Progenitor cell of endocrine pancreas (in vitro differentiated cells): ENCODE measurements at regions not wholly inside any gene's neighbourhood (a gene's known extent, or its start where the extent isn't known, plus 50 kb on each side); places are given as distances from the start of the nearest gene placed in this dataset.
"Not testable (repeated sequence)": the region's sequence is repeated elsewhere in the genome, so short reads cannot be mapped to it uniquely, and the experiment has no call there.

Experiments used
- DNase-seq: peaks from one replicate; pipeline ENCODE4 v3.0.0; 2021; ENCODE audit warnings: low spot score; ENCODE audit not compliant: unreplicated experiment
- H3K27ac Mint-ChIP-seq: 2 replicates; pipeline ENCODE4 v1.8.0; 2021; ENCODE audit warnings: mild to moderate bottlenecking, moderate library complexity, mixed read lengths
- H3K27me3 Mint-ChIP-seq: 2 replicates; pipeline ENCODE4 v1.8.0; 2021; ENCODE audit warnings: mixed read lengths
- H3K36me3 Mint-ChIP-seq: 2 replicates; pipeline ENCODE4 v1.8.0; 2022; ENCODE audit warnings: mixed read lengths; ENCODE audit not compliant: insufficient read depth
- H3K4me1 Mint-ChIP-seq: 2 replicates; pipeline ENCODE4 v1.8.0; 2021; ENCODE audit warnings: low read depth, mixed read lengths
- H3K4me3 Mint-ChIP-seq: 2 replicates; pipeline ENCODE4 v1.8.0; 2021; ENCODE audit warnings: low read depth, mild to moderate bottlenecking, moderate library complexity, mixed read lengths
- H3K9me3 Mint-ChIP-seq: 2 replicates; pipeline ENCODE4 v1.8.0; 2021; ENCODE audit warnings: low read depth, mixed read lengths
- TF ChIP-seq, protein P1 (sequence below): fragments of 200-600 bp; sonication (generic); IDR thresholded peaks from one replicate; pipeline ENCODE4 v1.5.0; 2021; ENCODE audit warnings: antibody characterized with exemption, mild to moderate bottlenecking; ENCODE audit not compliant: unreplicated experiment

DNA sequence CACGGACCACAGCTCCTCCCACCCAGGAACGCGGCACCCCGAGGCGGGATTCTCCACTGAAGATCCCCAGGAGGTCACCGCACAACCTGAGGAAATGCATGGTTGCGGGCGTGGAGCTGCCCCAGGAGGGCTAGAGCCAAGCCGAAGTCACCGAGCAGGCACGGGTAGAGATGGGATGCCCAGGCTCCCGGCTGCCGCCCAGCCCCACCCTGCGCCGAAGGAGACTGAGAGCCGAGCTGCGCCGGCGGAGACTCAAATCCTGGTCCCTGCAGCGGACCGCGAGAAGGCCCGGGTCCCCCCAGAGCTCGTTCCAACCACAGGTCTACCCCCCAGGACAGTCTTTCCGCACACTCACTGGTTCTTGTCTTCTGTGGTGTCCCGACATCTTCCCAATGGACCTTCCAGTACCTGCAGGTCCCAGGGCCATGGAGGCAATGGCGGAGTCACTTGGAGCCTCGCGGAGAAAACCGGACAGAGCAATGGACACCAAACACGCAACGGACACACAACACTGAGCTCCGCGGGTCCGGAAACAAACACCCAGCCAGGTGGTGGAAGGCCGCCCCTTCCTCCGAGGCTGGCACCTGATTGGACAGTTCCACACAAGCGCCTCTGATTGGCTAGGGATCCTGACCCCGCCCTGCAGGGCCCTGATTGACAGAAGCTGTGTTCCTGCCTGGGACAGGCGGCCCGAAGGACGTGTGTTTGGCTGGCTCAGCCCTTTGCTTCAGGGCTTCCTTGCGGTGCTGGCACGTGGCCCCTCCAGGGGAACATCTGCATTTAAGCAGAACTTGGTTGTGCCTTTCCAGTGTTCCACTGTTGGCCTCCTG is 331.9 kb upstream of the NUPR2 start:
- Mint-ChIP-seq H3K27me3 (no peaks in the 10 kb centered on the region), H3K36me3 (no peaks in the 10 kb centered on the region), H3K9me3 (peaks cover 35% of the 10 kb centered on the region), H3K4me3 (no peak overlapping the region), H3K4me1 (no peaks in the 10 kb centered on the region), H3K27ac (no peak overlapping the region)
- TF ChIP-seq, protein P1, sequence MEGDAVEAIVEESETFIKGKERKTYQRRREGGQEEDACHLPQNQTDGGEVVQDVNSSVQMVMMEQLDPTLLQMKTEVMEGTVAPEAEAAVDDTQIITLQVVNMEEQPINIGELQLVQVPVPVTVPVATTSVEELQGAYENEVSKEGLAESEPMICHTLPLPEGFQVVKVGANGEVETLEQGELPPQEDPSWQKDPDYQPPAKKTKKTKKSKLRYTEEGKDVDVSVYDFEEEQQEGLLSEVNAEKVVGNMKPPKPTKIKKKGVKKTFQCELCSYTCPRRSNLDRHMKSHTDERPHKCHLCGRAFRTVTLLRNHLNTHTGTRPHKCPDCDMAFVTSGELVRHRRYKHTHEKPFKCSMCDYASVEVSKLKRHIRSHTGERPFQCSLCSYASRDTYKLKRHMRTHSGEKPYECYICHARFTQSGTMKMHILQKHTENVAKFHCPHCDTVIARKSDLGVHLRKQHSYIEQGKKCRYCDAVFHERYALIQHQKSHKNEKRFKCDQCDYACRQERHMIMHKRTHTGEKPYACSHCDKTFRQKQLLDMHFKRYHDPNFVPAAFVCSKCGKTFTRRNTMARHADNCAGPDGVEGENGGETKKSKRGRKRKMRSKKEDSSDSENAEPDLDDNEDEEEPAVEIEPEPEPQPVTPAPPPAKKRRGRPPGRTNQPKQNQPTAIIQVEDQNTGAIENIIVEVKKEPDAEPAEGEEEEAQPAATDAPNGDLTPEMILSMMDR: no peak
- DNase-seq: no peak

DNA sequence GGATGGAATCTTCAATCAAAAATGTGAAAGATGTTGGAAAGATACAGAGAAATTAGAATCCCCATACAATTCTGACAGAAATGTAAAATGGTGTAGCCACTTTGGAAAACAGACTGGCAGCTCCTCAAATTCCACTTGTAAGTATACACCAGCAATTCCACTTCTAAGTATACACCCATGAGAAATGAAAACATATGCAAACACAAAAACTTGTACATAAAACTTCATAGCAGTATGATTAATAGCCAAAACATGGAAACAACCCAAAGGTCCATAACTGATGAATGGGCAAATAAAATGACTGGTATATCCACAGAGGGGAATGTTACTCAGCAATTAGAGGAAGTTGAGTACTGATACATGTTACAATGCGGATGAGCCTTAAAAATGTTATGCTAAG is 304.3 kb upstream of the NUPR2 start:
- H3K36me3 Mint-ChIP-seq, H3K27ac Mint-ChIP-seq, H3K4me1 Mint-ChIP-seq, DNase-seq, H3K4me3 Mint-ChIP-seq, H3K27me3 Mint-ChIP-seq: not testable (repeated sequence)
- H3K9me3 Mint-ChIP-seq: peaks cover 28% of the 10 kb centered on the region

DNA sequence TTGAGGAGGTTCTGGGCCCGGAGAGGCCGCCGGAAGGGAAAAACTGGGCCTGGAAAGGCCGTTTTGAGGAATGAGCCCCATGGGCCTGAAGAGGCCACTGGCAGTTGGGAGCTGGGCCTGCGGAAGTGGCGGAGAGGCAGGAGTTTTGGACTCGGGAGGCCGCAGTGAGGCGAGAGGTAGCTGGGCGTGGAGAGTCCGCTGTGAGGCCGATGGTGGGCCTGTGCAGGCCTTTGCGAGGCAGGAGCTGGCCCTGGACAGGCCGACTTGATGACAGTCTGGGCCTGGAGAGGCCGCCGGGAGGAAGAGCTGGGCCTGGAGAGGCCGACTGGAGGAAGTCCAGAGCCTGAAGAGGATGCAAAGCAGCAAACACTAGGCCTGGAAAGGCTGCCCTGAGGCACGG is 259.0 kb upstream of the NUPR2 start:
- DNase-seq: no peak
- Mint-ChIP-seq H3K9me3 (no peaks in the 10 kb centered on the region), H3K36me3 (no peaks in the 10 kb centered on the region), H3K4me3 (no peak overlapping the region), H3K27me3 (no peaks in the 10 kb centered on the region), H3K27ac (no peak overlapping the region), H3K4me1 (no peaks in the 10 kb centered on the region)
- TF ChIP-seq, protein P1: no peak

DNA sequence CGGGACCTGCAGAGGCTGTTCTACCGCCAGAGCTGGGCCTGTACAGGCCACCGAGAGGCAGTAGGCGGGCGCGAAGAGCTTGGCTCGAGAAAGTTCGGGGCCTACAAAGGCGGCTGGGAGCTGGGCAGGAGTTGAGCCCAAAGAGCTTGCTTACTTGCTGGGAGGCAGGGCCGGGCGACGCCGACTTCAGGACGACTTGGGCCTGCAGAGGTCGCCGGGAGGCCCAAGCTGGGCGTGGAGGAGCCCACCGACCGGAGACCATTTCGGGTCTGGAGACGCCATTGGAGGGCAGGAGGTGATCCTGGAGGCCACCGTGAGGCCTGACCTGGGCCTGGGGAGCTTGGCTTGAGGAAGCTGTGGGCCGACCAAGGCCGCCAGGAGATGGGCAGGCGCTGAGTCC is 258.4 kb upstream of the NUPR2 start:
- DNase-seq, H3K9me3 Mint-ChIP-seq, H3K4me3 Mint-ChIP-seq, H3K36me3 Mint-ChIP-seq, H3K27me3 Mint-ChIP-seq, H3K4me1 Mint-ChIP-seq, H3K27ac Mint-ChIP-seq: not testable (repeated sequence)

DNA sequence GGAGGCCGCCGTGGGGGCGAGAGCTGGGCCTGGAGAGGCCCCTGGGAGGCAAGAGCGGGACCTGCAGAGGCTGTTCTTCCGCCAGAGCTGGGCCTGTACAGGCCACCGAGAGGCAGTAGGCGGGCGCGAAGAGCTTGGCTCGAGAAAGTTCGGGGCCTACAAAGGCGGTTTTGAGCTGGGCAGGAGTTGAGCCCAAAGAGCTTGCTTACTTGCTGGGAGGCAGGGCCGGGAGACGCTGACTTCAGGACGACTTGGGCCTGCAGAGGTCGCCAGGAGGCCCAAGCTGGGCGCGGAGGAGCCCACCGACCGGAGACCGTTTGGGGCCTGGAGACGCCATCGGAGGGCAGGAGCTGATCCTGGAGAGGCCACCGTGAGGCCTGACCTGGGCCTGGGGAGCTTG is 257.1 kb upstream of the NUPR2 start:
- not testable (repeated sequence) for H3K27me3 Mint-ChIP-seq, H3K4me3 Mint-ChIP-seq, H3K4me1 Mint-ChIP-seq, H3K27ac Mint-ChIP-seq, H3K9me3 Mint-ChIP-seq, H3K36me3 Mint-ChIP-seq
- peak; percentile 97 for DNase-seq

DNA sequence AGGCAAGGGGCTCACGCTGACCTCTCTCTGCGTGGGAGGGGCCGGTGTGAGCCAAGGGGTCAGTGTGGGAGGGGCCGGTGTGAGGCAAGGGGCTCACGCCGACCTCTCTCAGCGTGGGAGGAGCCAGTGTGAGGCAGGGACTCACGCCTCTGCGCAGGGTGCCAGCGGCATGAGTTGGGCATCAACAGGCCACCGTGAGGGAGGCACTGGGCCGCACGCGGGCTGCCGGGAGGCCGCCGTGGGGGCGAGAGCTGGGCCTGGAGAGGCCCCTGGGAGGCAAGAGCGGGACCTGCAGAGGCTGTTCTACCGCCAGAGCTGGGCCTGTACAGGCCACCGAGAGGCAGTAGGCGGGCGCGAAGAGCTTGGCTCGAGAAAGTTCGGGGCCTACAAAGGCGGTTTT is 255.6 kb upstream of the NUPR2 start:
- peak; percentile 17 for DNase-seq
- H3K36me3 Mint-ChIP-seq, H3K9me3 Mint-ChIP-seq, H3K4me3 Mint-ChIP-seq, H3K27ac Mint-ChIP-seq, H3K27me3 Mint-ChIP-seq, H3K4me1 Mint-ChIP-seq: not testable (repeated sequence)

DNA sequence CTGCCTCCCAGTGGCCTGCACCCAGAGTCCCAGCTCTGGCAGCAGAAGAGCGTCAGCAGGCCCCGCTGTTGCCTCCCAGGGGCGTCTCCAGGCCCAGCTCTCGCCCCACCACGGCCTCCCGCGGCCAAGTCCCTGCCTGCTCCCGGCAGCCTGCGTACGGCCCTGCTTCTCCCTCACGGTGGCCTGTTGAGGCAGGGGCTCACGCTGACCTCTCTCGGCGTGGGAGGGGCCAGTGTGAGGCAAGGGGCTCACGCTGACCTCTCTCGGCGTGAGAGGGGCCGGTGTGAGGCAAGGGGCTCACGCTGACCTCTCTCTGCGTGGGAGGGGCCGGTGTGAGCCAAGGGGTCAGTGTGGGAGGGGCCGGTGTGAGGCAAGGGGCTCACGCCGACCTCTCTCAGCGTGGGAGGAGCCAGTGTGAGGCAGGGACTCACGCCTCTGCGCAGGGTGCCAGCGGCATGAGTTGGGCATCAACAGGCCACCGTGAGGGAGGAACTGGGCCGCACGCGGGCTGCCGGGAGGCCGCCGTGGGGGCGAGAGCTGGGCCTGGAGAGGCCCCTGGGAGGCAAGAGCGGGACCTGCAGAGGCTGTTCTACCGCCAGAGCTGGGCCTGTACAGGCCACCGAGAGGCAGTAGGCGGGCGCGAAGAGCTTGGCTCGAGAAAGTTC is 254.1 kb upstream of the NUPR2 start:
- not testable (repeated sequence) for DNase-seq, H3K27me3 Mint-ChIP-seq, H3K4me3 Mint-ChIP-seq, H3K4me1 Mint-ChIP-seq, H3K36me3 Mint-ChIP-seq, H3K9me3 Mint-ChIP-seq, H3K27ac Mint-ChIP-seq

DNA sequence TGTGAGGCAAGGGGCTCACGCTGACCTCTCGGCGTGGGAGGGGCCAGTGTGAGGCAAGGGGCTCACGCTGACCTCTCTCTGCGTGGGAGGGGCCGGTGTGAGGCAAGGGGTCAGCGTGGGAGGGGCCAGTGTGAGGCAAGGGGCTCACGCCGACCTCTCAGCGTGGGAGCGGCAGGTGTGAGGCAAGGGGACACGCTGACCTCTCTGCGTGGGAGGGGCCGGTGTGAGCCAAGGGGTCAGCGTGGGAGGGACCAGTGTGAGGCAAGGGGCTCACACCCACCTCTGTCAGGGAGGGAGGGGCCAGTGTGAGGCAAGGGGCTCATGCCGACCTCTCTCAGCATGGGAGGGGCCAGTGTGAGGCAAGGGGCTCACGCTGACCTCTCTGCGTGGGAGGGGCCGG is 251.7 kb upstream of the NUPR2 start:
- H3K36me3 Mint-ChIP-seq, H3K4me1 Mint-ChIP-seq, H3K27me3 Mint-ChIP-seq, DNase-seq, H3K9me3 Mint-ChIP-seq, H3K27ac Mint-ChIP-seq, H3K4me3 Mint-ChIP-seq: not testable (repeated sequence)

DNA sequence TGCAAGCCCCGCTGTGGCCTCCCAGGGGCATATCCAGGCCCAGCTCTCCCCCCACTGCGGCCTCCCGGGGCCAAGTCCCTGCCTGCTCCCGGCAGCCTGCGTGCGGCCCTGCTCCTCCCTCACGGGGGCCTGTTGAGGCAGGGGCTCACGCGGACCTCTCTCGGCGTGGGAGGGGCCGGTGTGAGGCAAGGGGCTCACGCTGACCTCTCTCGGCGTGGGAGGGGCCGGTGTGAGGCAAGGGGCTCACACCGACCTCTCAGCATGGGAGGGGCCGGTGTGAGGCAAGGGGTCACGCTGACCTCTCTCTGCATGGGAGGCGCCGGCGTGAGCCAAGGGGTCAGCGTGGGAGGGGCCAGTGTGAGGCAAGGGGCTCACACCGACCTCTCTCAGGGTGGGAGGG is 251.2 kb upstream of the NUPR2 start:
- H3K4me1 Mint-ChIP-seq, H3K36me3 Mint-ChIP-seq, H3K9me3 Mint-ChIP-seq, H3K27ac Mint-ChIP-seq, H3K4me3 Mint-ChIP-seq, H3K27me3 Mint-ChIP-seq: not testable (repeated sequence)
- DNase-seq: peak; percentile 22

DNA sequence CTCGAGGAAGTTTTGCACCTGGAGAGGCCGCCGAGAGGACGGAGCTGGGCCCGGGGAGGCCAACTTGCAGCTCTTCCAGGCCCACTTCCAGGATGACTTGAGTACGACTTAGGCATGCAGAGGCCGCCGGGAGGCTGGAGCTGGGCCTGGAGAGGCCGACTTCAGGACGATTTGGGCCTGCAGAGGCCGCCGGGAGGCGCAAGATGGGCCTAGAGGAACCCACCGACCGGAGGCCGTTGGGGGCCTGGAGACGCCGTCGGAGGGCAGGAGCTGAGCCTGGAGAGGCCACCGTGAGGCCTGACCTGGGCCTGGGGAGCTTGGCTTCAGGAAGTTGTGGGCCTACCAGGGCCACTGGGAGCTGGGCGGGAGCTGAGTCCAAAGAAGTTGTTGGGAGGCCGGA is 250.5 kb upstream of the NUPR2 start:
- H3K27me3 Mint-ChIP-seq, H3K27ac Mint-ChIP-seq, H3K4me3 Mint-ChIP-seq, DNase-seq, H3K4me1 Mint-ChIP-seq, H3K9me3 Mint-ChIP-seq, H3K36me3 Mint-ChIP-seq: not testable (repeated sequence)

DNA sequence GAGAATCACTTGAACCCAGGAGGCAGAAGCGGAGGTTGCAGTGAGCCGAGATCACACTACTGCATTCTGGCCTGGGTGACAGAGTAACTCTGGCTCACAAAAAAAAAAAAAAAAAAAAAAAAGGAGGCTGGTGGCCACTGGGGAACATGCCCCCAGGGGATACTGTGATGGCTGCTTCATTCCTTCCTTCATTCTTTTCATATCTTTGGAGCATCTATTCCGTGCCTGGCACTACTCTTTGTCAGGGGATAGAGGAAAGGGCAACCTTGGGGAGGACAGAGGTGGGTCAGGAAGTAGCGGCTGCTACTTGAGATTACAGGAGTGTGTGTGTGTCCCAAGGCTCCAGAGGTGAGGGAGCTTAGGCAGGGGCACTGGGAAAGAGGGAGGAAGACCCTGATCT is 236.4 kb upstream of the NUPR2 start:
- H3K9me3 Mint-ChIP-seq: peaks cover 17% of the 10 kb centered on the region

More for the DNA sequence above, 236.4 kb upstream of the NUPR2 start:
- not testable (repeated sequence) for H3K4me1 Mint-ChIP-seq, H3K27ac Mint-ChIP-seq, DNase-seq, H3K27me3 Mint-ChIP-seq, H3K36me3 Mint-ChIP-seq, H3K4me3 Mint-ChIP-seq
